Karpas-422 (cell line): ENCODE measurements at regions not wholly inside any gene's neighbourhood (a gene's known extent, or its start where the extent isn't known, plus 50 kb on each side); places are given as distances from the start of the nearest gene placed in this dataset.

Experiments used
- DNase-seq: peaks from one replicate; pipeline ENCODE4 v3.0.0-alpha.2; 2015
- H2AFZ ChIP-seq: fragments of 200-600 bp; sonication (generic); 2 replicates; pipeline ENCODE4 v1.6.1; 2014; ENCODE audit warnings: antibody characterized with exemption, low read length, mixed read lengths
- H3K27ac ChIP-seq: fragments of 200-600 bp; sonication (generic); 2 replicates; pipeline ENCODE4 v1.5.1; 2014; ENCODE audit warnings: mild to moderate bottlenecking, low read length, moderate library complexity
- H3K27me3 ChIP-seq: fragments of 200-600 bp; sonication (generic); 2 replicates; pipeline ENCODE4 v1.6.1; 2014; ENCODE audit warnings: low read length, mixed read lengths
- H3K36me3 ChIP-seq: fragments of 200-600 bp; sonication (generic); 2 replicates; pipeline ENCODE4 v1.6.1; 2014; ENCODE audit warnings: low read length, mixed read lengths; ENCODE audit not compliant: insufficient read depth
- H3K4me1 ChIP-seq: fragments of 200-600 bp; sonication (generic); 2 replicates; pipeline ENCODE4 v1.6.1; 2014; ENCODE audit warnings: mild to moderate bottlenecking, low read length, mixed read lengths
- H3K4me2 ChIP-seq: fragments of 200-600 bp; sonication (generic); 2 replicates; pipeline ENCODE4 v1.6.1; 2014; ENCODE audit warnings: low read length, low read depth, mild to moderate bottlenecking; ENCODE audit not compliant: poor library complexity, severe bottlenecking
- H3K4me3 ChIP-seq: fragments of 200-600 bp; sonication (generic); 2 replicates; pipeline ENCODE4 v1.5.1; 2014; ENCODE audit warnings: mild to moderate bottlenecking, antibody characterized with exemption, low read length, mixed read lengths
- H3K79me2 ChIP-seq: fragments of 200-600 bp; sonication (generic); 2 replicates; pipeline ENCODE4 v1.6.1; 2014; ENCODE audit warnings: mild to moderate bottlenecking, low read length, mixed read lengths
- H3K9ac ChIP-seq: fragments of 200-600 bp; sonication (generic); 2 replicates; pipeline ENCODE4 v1.6.0; 2014; ENCODE audit warnings: low read length
- H3K9me2 ChIP-seq: fragments of 200-600 bp; sonication (generic), shearing (Covaris generic); replicated peaks from 2 replicates; pipeline ENCODE4 v1.6.0; 2014; ENCODE audit warnings: mild to moderate bottlenecking, low read length, moderate library complexity; ENCODE audit not compliant: insufficient read depth
- H3K9me3 ChIP-seq: fragments of 300-700, 200-600 bp; sonication (generic); 2 replicates; pipeline ENCODE4 v1.6.1; 2014; ENCODE audit warnings: low read length, mixed read lengths
- H4K20me1 ChIP-seq: fragments of 200-600 bp; sonication (generic); 2 replicates; pipeline ENCODE4 v1.6.1; 2014; ENCODE audit warnings: mild to moderate bottlenecking, antibody characterized with exemption, low read length, low read depth; ENCODE audit not compliant: insufficient read depth

DNA sequence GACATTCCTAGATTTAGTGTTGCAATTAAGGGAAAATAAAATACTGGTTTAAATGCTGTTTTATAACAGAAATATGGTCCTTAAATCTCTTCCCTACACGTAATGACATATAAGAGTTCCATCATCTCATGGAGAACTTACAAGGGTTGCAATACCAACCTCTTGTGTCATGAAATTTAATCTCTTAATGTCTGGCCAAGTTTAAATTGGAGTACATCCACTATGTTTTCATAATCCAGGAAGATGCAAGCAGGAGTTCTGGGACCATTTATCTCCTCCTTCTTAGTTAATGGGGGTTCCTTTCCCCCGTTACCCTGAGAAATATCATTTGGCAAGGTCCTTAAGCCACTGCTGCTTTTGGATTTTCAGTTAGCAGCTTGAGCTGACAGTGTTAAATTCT lies 126.0 kb upstream of the ACVR2A start:
- Histone ChIP-seq H3K4me2 (no peak overlapping the region), H2AFZ (no peak overlapping the region), H3K4me3 (no peak overlapping the region), H3K9ac (no peak overlapping the region), H3K27ac (no peak overlapping the region), H3K79me2 (no peaks in the 10 kb centered on the region), H3K4me1 (no peaks in the 10 kb centered on the region), H4K20me1 (no peaks in the 10 kb centered on the region), H3K9me2 (no peaks in the 10 kb centered on the region), H3K9me3 (no peaks in the 10 kb centered on the region), H3K36me3 (no peaks in the 10 kb centered on the region), H3K27me3 (no peaks in the 10 kb centered on the region)
- no peak for DNase-seq

DNA sequence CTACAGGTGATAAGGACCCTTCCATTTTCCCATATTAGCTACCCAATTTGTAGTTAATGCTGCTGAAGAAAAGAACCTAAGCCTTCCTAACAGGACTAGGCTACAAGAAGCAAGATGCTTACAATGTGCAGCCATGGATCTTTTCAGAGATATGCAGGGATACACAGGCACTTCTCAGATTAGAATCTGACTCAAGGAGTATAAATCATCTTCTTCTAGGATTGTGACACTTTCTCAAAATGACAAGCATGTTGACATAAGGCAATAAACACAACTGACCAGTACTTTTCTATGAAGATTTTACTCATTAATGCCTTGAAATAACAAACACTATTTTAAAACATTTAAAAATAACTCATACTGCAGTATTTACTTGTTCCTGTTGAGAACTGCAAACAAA lies 127.9 kb upstream of the ACVR2A start:
- H3K79me2 ChIP-seq, result no peaks in the 10 kb centered on the region
- H3K27ac ChIP-seq, result no peak overlapping the region
- H3K4me3 ChIP-seq, result no peak overlapping the region
- no peaks in the 10 kb centered on the region for H3K27me3 ChIP-seq
- no peaks in the 10 kb centered on the region for H3K36me3 ChIP-seq
- no peak for DNase-seq
- no peak overlapping the region for H3K9ac ChIP-seq
- no peaks in the 10 kb centered on the region for H3K4me1 ChIP-seq
- no peak overlapping the region for H2AFZ ChIP-seq
- no peaks in the 10 kb centered on the region for H3K9me2 ChIP-seq
- H3K9me3 ChIP-seq, result no peaks in the 10 kb centered on the region
- no peak overlapping the region for H3K4me2 ChIP-seq
- no peaks in the 10 kb centered on the region for H4K20me1 ChIP-seq

DNA sequence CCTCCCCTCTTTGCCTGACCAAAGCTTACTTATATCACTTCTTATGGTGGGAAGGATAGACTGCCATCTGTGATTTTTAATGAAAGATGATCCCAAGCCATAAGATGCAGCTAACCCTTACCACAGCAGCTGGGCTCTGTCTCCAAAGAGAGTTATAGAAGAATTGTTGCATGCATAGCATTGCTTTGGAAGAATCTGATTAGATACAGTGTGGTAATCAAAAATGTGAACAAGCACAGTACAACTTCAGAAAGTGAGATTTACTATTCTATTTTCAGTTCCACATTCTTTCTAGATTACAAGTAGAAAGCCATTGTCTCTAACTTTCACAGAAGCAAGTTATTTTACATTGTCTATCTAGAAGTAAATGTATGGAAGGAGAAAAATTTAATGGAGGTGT lies 129.0 kb upstream of the ACVR2A start:
- no peak for DNase-seq
- Histone ChIP-seq H3K36me3 (no peaks in the 10 kb centered on the region), H3K9me2 (no peaks in the 10 kb centered on the region), H3K79me2 (no peaks in the 10 kb centered on the region), H3K4me2 (no peak overlapping the region), H2AFZ (no peak overlapping the region), H3K9ac (no peak overlapping the region), H3K27ac (no peak overlapping the region), H3K9me3 (no peaks in the 10 kb centered on the region), H3K27me3 (no peaks in the 10 kb centered on the region), H3K4me1 (no peaks in the 10 kb centered on the region), H4K20me1 (no peaks in the 10 kb centered on the region), H3K4me3 (no peak overlapping the region)

DNA sequence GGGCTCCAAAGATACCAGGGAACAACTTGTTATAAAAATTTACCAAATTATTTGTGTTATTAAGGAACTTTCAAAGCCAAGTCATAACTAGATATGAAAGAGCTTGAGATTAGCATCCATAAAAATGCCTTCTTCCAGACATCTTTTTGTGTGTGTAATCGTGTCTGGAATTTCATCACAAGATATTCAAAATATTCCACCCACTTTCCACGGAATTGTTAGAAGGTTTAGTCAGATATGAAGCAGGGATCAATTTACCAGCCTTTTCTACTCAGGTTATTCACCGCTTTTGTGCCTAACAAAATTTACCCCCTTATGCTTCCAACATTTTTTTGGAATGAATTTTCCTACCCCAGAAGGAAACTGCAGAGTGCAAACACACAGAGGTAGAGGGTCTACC lies 130.2 kb upstream of the ACVR2A start:
- Histone ChIP-seq H3K4me1 (no peaks in the 10 kb centered on the region), H3K79me2 (no peaks in the 10 kb centered on the region), H3K9me3 (no peaks in the 10 kb centered on the region), H3K4me2 (no peak overlapping the region), H3K27ac (no peak overlapping the region), H3K27me3 (no peaks in the 10 kb centered on the region), H3K9me2 (no peaks in the 10 kb centered on the region), H3K36me3 (no peaks in the 10 kb centered on the region), H4K20me1 (no peaks in the 10 kb centered on the region), H3K9ac (no peak overlapping the region), H2AFZ (no peak overlapping the region), H3K4me3 (no peak overlapping the region)
- no peak for DNase-seq

DNA sequence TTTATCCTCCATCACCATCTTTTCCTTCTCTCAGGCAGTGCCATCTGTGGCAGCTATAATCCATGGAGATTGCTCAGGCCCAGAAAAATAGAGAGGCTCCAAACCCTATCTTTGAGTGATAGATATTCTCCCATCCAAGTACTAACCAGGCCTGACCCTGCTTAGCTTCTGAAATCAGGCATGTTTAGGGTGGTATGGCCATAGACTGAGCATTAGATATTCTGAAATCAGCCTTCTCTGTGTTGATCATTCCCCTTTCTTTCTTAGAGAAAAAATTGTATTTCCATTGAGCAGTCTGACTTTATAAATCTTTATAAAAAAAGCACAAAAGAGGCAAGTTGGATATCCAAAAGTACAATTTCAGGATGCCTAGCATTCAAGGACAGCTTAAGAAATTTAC lies 131.5 kb upstream of the ACVR2A start:
- H3K27ac ChIP-seq, result no peak overlapping the region
- no peak overlapping the region for H3K9ac ChIP-seq
- H3K79me2 ChIP-seq, result no peaks in the 10 kb centered on the region
- no peaks in the 10 kb centered on the region for H3K27me3 ChIP-seq
- H2AFZ ChIP-seq, result no peak overlapping the region
- H3K4me1 ChIP-seq, result no peaks in the 10 kb centered on the region
- no peak overlapping the region for H3K4me3 ChIP-seq
- DNase-seq, result no peak
- no peaks in the 10 kb centered on the region for H3K36me3 ChIP-seq
- no peak overlapping the region for H3K4me2 ChIP-seq
- H4K20me1 ChIP-seq, result no peaks in the 10 kb centered on the region
- H3K9me3 ChIP-seq, result no peaks in the 10 kb centered on the region
- H3K9me2 ChIP-seq, result no peaks in the 10 kb centered on the region

DNA sequence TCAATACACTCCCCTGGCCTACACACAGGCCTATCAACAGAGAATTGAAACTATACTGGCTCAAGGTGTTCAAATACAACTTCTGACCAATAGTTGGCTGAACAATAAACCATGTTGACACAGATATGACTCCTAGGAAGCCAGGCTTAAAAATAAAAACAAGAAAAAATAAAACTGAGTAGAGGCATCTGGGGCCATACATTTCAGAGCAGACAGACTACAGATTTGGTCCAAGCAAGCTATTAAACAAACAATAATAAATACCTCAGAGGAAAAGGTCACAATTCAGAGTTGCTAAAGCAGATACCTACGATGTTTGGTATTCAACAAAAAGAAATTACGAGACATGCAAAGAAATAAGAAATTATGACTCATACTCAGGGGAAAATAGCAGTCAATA lies 132.8 kb upstream of the ACVR2A start:
- Histone ChIP-seq H3K9me2 (no peaks in the 10 kb centered on the region), H3K9ac (no peak overlapping the region), H3K4me2 (no peak overlapping the region), H3K9me3 (no peaks in the 10 kb centered on the region), H3K27me3 (no peaks in the 10 kb centered on the region), H3K4me1 (no peaks in the 10 kb centered on the region), H3K27ac (no peak overlapping the region), H2AFZ (no peak overlapping the region), H3K36me3 (no peaks in the 10 kb centered on the region), H3K79me2 (no peaks in the 10 kb centered on the region), H4K20me1 (no peaks in the 10 kb centered on the region), H3K4me3 (no peak overlapping the region)
- no peak for DNase-seq

DNA sequence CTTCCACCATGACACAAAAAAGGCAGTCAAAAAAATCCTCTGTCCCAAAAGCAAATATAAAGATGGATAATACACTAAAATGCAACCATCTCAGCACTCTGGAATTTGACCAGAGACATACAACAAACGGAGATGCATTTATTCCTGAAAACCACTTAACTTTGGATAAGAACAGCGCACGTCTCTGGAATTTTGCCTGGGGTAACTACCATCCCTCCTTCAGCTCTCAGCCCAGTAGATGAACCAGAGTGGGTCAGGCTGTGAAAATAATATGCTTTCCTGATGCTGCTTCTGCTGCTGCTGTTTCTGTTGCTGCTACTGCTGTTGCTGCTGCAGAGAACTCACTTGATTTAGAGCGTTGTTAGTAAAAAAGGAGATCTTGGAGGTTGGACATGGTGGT lies 133.8 kb upstream of the ACVR2A start:
- no peak overlapping the region for H3K27ac ChIP-seq
- no peaks in the 10 kb centered on the region for H3K9me3 ChIP-seq
- no peak overlapping the region for H2AFZ ChIP-seq
- no peaks in the 10 kb centered on the region for H3K27me3 ChIP-seq
- H3K4me1 ChIP-seq, result no peaks in the 10 kb centered on the region
- H3K9ac ChIP-seq, result no peak overlapping the region
- DNase-seq, result no peak
- no peaks in the 10 kb centered on the region for H3K79me2 ChIP-seq
- H3K9me2 ChIP-seq, result no peaks in the 10 kb centered on the region
- no peak overlapping the region for H3K4me3 ChIP-seq
- no peak overlapping the region for H3K4me2 ChIP-seq
- H3K36me3 ChIP-seq, result no peaks in the 10 kb centered on the region
- H4K20me1 ChIP-seq, result no peaks in the 10 kb centered on the region

DNA sequence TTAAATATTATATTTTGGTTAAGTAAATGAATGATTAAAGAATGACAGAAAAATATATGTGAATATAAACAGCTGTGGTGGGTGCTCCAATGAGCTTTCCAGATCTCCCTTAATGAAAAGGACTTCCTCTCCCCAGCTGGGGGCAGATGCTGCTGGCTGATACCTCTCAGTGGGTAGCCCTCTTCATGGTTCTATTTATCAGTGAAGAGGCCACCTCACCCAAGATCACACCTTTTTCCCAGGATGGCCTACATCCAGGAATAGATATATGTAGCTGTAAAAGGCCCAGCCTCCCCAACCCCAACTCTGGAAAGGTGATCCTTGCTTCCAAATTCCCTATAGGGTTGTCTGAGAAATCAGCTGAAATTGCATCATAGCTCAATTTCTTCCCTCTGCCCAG lies 135.2 kb upstream of the ACVR2A start:
- H4K20me1 ChIP-seq, result no peaks in the 10 kb centered on the region
- no peaks in the 10 kb centered on the region for H3K36me3 ChIP-seq
- H3K4me2 ChIP-seq, result no peak overlapping the region
- no peaks in the 10 kb centered on the region for H3K27me3 ChIP-seq
- no peak overlapping the region for H3K4me3 ChIP-seq
- no peak for DNase-seq
- H3K9me2 ChIP-seq, result no peaks in the 10 kb centered on the region
- no peaks in the 10 kb centered on the region for H3K9me3 ChIP-seq
- no peak overlapping the region for H3K9ac ChIP-seq
- no peaks in the 10 kb centered on the region for H3K79me2 ChIP-seq
- H3K4me1 ChIP-seq, result no peaks in the 10 kb centered on the region
- H3K27ac ChIP-seq, result no peak overlapping the region
- H2AFZ ChIP-seq, result no peak overlapping the region

DNA sequence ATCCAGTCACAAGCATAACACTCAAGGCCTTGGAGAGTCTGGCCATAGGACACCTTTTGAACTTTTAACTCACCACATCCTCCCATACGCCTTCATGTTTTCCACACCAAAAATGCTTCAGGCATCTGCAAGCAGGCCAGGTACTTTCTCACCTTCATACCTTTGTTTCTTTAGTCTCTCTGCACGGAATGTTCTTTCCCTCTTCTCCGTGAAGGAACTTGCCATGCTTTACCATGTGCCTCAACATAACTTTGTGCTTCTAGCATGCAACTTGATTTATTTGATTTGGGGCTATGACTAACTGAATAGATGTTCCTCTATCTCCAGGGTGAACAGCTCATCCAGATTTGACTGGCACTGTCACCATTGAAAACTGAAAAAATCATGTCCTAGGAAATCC lies 141.7 kb upstream of the ACVR2A start:
- no peaks in the 10 kb centered on the region for H3K36me3 ChIP-seq
- H3K9me3 ChIP-seq, result no peaks in the 10 kb centered on the region
- H2AFZ ChIP-seq, result no peak overlapping the region
- no peak overlapping the region for H3K4me3 ChIP-seq
- H3K4me1 ChIP-seq, result no peaks in the 10 kb centered on the region
- no peak overlapping the region for H3K4me2 ChIP-seq
- no peaks in the 10 kb centered on the region for H3K27me3 ChIP-seq
- DNase-seq, result no peak
- H3K79me2 ChIP-seq, result no peaks in the 10 kb centered on the region
- H3K9ac ChIP-seq, result no peak overlapping the region
- H3K27ac ChIP-seq, result no peak overlapping the region
- H4K20me1 ChIP-seq, result no peaks in the 10 kb centered on the region
- no peaks in the 10 kb centered on the region for H3K9me2 ChIP-seq
